Activated CD8-positive, alpha-beta memory T cell treated with anti-CD3 and anti-CD28 coated beads, Interleukin-2, amount 50 U/mL, for 24 hours (primary cell): ENCODE measurements at regions not wholly inside any gene's neighbourhood (a gene's known extent, or its start where the extent isn't known, plus 50 kb on each side); places are given as distances from the start of the nearest gene placed in this dataset.
"Not testable (repeated sequence)": the region's sequence is repeated elsewhere in the genome, so short reads cannot be mapped to it uniquely, and the experiment has no call there.

ENCODE experiments used
- DNase-seq: peaks from one replicate; pipeline ENCODE4 v3.0.0-alpha.2; 2020; ENCODE audit errors: extremely low read depth

- DNase-seq: no peak
Measured at GRCh38 chr5:131005963-131006684, 158.9 kb downstream of the HINT1 start.

- no peak for DNase-seq
Measured at GRCh38 chr5:131001507-131001906, 163.5 kb downstream of the HINT1 start.

- no peak for DNase-seq
Measured at GRCh38 chr5:131000289-131000688, 164.8 kb downstream of the HINT1 start.

- not testable (repeated sequence) for DNase-seq
Measured at GRCh38 chr5:130996720-130997119, 168.3 kb downstream of the HINT1 start.

GRCh38 chr5:130995851-130996250 is 169.2 kb downstream of the HINT1 start:
- DNase-seq: no peak

GRCh38 chr5:130995254-130995515 is 169.9 kb downstream of the HINT1 start:
- no peak for DNase-seq

GRCh38 chr5:130994496-130995253 is 170.4 kb downstream of the HINT1 start:
- no peak for DNase-seq

- no peak for DNase-seq
Measured at GRCh38 chr5:130992621-130993020, 172.4 kb downstream of the HINT1 start.

GRCh38 chr5:130992095-130992494 is 173.0 kb downstream of the HINT1 start:
- no peak for DNase-seq

GRCh38 chr5:130985776-130986175 is 179.3 kb downstream of the HINT1 start:
- DNase-seq: no peak

- DNase-seq: no peak
Measured at GRCh38 chr5:130981663-130982062, 183.4 kb downstream of the HINT1 start.

GRCh38 chr5:130978475-130978874 is 186.6 kb downstream of the HINT1 start:
- DNase-seq: no peak

- no peak for DNase-seq
Measured at GRCh38 chr5:130976493-130976892, 188.6 kb downstream of the HINT1 start.

GRCh38 chr5:130975847-130976246 is 189.2 kb downstream of the HINT1 start:
- no peak for DNase-seq

- DNase-seq: no peak
Measured at GRCh38 chr5:130975299-130975698, 189.8 kb downstream of the HINT1 start.

- no peak for DNase-seq
Measured at GRCh38 chr5:130974021-130974683, 190.9 kb downstream of the HINT1 start.

GRCh38 chr5:130966990-130967525 is 198.0 kb downstream of the HINT1 start:
- no peak for DNase-seq

GRCh38 chr5:130965920-130966319 is 199.1 kb downstream of the HINT1 start:
- no peak for DNase-seq

- DNase-seq: no peak
Measured at GRCh38 chr5:130965360-130965759, 199.7 kb downstream of the HINT1 start.

- no peak for DNase-seq
Measured at GRCh38 chr5:130964231-130965202, 200.5 kb downstream of the HINT1 start.

- DNase-seq: no peak
Measured at GRCh38 chr5:130963798-130964197, 201.3 kb downstream of the HINT1 start.

- DNase-seq: no peak
Measured at GRCh38 chr5:130957151-130957550, 207.9 kb downstream of the HINT1 start.
